Amniotic epithelial cell (primary cell): ENCODE measurements at regions not wholly inside any gene's neighbourhood (a gene's known extent, or its start where the extent isn't known, plus 50 kb on each side); places are given as distances from the start of the nearest gene placed in this dataset.
"Not testable (repeated sequence)": the region's sequence is repeated elsewhere in the genome, so short reads cannot be mapped to it uniquely, and the experiment has no call there.

Experiments used
- DNase-seq: peaks from one replicate; pipeline ENCODE4 v3.0.0-alpha.2; 2010; ENCODE audit warnings: low read depth

DNA sequence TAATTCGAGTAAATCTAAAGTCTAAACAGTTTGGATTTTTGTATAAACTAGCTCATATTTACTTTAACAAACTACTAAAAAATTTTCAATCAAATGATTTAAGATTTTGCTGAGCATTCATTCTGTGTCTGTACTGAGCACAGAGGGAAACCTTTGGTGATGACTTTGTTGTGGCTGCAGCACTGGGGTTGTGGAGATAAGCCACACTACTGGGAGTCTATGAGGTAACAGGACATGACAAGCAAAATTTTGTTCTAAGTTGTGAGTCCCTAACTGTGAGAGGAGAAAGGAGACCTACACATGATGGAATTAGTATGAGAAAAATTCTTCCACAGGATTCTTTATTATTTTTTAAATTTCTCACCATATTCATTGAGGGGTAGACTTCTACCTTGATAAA, 933.7 kb upstream of the LRATD1 start:
- no peak for DNase-seq

DNA sequence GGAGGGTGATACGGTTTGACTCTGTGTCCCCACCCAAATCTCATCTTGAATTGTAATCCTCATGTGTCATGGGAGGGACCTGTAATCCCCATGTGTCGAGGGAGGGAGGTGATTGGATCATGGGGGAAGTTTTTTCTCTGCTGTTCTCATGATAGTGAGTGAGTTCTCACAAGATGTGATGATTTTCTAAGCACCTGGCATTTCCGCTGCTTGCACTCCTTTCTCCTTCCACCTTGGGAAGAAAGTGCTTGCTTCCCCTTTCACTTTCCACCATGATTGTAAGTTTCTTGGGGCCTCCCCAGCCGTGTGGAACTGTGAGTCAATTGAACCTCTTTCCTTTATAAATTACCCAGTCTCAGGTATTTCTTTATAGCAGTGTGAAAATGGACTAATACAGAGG, 932.6 kb upstream of the LRATD1 start:
- DNase-seq: not testable (repeated sequence)

DNA sequence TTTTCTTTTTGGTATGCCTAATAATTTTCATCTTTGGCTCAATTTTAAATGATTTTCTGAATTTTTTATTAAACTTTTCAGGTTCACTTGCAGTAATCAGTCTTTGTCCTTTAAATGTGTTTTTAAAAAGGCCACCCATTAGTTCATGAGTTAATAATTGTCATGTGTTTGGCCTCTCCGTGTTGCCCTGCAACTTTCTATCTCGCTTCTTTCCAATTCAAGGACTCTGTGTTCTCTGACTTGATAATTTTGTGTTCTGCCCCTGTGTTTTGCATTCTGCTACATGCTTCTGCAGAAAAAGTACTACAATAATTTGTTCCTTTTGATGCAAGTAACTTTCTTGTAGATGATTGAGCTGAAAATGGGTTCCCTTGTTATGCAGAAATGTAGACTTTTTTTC, 921.4 kb upstream of the LRATD1 start:
- no peak for DNase-seq

DNA sequence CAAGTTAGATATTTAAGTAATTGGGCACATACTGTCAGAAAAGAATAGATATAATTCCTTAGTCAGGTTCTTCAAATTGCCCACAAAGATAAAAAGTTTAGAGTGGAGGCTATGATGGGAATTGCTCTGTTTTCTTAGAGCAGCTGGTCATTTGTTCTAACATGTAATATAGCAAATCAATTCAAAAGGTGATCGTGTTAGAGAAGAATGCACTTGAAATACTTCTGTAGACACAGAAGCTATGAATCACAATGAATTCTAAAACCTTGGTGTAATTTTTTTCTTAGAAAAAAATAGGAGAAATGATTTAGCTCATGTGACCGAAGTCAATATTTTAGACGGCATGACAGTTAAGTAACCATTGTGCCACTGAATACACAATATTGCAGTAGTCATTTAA, 918.1 kb upstream of the LRATD1 start:
- DNase-seq: no peak

DNA sequence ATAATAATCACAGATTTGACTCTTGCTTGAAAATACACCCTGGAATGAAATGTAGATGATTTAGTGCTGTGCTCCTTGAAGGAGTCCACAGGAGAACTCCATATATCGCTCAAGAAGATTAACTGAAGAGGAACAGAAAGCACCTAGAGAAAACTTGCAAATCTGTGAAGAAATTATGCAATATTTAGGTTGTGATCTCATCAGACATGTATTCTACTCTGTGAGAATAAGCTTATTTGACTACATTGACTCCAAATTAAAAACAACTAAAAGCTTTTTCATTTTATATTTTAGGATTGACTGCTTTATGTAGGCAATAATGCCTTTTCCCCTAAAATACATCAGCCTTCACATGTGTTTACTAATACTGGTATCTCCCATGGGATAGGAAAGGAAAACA, 906.6 kb upstream of the LRATD1 start:
- DNase-seq: no peak

DNA sequence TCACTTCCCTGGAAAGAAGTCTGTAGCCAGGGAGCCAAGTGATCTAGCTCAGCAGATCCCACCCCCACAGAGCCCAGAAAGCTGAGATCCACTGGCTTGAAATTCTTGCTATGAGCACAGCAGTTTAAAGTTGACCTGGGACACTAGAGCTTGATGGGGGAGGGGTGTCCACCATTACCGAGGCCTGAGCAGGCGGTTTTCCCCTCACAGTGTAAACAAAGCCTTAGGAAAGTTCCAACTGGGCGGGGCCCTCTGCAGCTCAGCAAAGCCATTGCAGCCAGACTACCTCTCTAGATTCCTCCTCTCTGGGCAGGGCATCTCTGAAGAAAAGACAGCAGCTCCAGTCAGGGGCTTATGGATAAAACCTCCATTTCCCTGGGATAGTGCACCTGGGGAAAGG, 887.2 kb upstream of the LRATD1 start:
- no peak for DNase-seq

DNA sequence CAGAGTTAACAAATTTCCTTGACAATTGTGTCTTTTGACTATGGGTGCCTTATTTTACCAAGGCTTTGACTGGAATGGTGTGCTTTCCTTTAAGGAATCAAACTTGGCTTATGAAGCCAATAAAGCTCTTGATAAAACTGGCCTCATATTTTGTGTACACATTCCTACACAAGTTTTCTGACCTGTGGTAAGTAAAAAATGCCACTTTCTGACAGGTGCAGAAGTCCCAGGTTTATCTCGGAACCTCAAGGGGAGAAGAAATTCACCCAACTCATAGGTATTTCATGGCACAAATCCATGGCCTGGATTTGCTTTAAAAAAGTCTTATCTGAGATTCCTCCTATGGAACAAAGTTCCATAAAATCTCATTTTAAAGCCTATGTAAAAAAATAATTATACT, 880.6 kb upstream of the LRATD1 start:
- DNase-seq: no peak

DNA sequence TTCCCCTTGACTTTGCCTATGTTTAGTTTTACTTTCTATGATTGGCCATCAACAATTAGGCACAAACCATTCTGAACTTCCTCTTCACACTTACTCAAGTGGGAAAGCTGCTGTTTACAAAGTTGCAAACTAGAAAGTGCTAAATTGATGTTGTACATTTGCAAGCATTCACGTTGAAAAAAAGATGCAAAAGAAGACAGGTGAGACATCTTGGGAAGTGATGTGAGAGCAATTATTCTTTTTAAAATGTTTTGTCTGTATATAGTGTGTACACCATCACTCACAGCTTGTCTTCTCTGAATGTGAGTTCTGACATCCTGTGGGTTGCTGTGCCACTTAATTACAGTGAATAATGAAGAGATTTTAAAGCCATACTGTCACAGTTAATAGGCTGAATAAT, 874.1 kb upstream of the LRATD1 start:
- DNase-seq: no peak

DNA sequence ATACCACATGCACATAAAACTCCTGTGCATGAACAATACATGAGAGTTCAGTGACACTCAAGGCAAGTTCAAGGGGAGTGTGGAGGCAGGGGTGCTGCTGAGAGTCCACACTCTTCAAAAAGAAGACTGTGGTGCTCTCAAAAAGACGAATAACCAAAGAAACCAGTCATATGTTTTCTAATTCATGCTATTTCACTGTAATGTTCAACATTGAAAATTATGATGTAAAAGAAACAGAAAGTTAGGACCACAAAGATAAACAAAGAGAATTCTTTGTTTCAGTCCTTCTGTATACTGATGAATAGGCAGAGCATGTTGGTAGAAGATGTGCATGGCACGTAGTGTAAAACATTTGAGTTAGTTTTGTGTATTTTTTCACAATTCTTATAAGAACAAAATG, 864.2 kb upstream of the LRATD1 start:
- no peak for DNase-seq

DNA sequence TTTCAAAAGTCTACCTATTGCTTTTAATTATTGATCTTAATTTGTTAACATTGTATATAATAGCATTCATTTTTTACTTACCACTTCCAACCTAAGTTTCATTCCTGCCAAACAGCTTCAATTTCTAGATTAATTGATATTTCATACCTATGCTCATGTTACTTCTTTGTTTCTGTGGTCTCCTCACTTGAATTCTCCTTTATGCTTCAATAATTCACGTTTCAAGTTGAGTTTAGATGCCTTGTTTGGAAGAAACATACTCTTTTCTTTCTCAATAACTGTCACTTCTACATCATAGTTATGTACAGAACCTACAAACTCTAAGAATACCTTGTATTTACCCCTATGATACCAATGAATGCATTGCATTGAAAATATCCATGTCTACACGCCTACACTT, 862.2 kb upstream of the LRATD1 start:
- DNase-seq: no peak

DNA sequence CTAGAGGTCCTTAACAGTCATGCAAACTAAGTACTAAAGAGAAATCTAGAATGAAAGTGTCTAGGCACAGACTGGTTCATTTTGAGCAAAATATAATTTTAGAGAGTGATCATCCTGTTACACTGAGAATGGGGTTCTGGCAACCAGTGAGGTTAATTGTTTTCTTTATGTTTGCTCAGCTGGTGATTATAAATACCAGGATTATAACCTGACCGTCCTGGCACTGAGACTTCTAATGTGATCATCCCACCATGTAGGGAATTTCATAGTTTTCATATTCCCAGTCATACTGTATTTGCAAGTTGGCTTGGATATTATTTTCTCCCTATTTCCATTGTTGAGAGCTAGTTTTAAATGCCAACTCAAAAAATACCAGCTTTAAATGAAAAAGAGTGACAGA, 852.5 kb upstream of the LRATD1 start:
- DNase-seq: no peak

DNA sequence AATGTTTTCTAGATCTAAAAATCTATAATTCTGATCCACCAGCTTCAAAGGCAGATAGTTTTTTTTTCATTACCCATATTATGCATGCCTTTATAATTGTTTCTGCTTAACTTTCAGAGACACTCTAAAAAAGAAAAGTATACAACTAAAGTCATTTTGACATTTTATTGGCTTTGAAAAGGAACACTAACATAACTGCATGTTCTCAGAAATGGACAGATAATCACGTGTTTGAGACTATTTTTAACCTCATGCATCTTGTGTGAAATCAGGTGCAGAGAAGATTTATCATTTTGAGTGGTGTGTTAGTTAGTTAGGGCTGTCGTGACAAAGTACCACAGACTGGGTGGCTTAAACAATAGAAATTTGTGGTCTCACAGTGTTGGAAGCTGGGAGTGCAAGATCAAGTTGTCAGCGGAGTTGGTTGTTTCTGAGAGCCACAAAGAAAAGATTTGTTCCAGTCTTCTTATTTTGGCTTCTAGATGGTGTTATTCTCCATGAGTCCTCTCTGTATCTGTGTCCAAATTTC, 841.4 kb upstream of the LRATD1 start:
- DNase-seq: no peak

DNA sequence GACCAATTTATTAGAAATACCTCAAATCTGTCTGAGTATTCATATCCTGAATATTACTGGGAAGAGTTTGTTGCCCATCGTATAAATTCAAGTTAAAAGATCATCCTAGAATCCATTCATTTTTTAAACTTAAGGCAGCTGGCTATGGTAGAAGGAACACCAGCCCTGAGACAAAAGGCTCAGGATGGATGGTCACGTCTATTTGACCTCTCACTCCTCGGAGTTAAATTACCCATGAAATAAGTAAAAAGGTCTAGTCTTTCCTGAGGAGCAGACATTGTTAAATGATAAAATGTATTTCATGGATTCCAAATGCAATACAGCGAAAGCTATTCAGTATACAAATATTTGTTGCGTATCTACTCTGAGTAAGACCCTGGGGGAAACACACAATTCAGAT, 826.0 kb upstream of the LRATD1 start:
- no peak for DNase-seq

DNA sequence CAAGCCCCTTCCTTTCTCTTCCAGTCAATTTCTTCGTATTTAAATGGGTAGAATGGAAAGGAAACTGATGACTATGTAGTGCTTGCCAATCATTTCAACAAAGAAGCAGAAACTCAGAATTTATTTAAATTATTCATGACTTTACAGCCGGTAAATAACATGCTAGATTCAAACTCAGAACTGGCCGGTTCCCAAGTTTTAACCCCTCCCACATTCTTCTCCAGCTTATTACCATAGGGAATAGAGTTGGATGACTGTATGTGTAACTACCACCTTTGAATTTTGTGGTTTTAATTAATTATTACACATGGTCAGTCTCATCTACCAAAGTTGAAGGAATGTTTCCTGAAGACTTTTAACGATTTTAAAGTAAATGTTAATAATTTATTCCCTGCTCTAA, 819.3 kb upstream of the LRATD1 start:
- DNase-seq: no peak

DNA sequence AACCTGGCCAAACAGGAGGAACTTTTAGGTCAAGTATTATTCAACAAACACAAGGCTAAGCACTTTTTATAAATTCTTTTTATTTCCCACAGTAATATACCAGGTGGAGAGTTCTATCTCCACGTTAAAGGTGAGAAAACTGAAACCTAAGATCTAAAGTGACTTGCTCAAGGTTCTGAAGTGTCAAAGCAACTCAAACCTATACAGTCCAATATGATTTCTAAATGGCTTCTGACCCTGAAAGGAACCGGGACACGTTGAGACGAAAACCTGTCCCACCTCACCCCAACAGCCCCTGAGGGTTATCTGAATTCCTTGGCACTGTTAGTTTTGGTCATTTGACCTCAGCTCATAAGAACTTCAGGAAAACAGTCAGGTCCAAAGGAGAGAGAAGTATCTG, 814.5 kb upstream of the LRATD1 start:
- DNase-seq: no peak

DNA sequence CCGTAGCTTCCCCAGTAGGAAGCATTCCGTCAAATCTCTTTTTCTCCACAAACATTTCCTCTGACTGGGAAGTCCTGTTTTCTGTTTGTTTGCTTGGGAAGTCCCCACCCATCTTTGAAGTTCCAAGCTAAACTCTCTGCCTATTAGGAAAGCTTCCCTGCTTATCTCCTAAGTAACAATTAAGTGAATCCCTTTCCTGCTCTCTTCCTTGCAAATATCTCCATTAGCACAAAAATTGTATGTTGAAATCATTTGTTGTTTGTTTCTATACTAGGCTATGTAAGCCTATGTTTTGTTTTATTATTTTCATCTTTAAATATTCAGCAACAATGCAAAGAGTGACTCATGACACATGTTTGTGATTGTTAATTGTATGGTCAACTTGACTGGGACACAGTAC, 812.6 kb upstream of the LRATD1 start:
- peak; percentile 5 for DNase-seq

DNA sequence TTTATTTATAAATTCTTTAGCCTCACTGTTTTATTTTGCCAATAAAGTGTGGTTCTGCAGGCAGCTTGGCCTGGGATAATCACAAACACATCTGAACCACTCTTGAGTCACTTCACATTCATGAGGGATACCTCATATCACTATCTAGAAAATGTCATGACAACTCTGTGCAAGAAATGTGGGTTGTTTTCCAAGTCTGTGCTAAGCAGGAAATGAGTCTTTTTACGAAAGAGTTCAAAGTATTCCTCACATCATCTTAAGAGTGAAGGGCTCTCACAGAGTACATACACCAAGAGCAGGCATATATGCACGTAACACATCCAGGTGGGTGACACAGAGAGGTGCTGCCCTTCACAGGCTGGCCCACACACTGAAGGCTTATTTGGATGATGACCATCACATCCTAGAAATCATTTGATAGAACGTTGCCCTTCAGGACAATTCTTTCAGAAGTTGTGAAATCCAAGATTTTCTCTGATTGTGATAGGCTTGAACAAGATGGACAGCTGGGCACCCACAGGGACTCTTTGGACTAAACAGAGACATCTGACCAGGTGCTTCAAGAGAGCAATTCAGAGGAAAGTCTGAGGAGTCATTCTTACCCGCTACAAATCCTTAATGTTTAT, 811.1 kb upstream of the LRATD1 start:
- DNase-seq: peak; percentile 77

DNA sequence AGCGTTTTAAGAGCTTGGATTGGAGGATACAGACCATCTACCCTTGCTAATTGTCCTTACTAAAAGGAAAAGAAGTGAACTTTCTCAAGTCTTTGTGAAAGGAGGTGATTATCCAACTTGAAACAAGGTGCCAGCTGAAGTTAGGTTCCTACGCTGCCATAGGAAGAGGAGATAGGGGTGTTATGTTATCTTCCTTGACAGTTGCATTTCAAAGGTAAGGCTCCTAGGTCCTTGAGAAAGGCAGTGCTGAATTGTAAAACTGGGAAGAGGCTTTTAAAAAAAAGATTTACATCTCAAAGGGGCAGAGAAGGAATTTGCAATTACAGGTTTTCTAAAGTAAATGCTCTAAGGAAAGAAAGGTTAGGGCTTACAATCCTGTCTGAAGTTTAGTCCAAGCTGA, 810.2 kb upstream of the LRATD1 start:
- DNase-seq: no peak

DNA sequence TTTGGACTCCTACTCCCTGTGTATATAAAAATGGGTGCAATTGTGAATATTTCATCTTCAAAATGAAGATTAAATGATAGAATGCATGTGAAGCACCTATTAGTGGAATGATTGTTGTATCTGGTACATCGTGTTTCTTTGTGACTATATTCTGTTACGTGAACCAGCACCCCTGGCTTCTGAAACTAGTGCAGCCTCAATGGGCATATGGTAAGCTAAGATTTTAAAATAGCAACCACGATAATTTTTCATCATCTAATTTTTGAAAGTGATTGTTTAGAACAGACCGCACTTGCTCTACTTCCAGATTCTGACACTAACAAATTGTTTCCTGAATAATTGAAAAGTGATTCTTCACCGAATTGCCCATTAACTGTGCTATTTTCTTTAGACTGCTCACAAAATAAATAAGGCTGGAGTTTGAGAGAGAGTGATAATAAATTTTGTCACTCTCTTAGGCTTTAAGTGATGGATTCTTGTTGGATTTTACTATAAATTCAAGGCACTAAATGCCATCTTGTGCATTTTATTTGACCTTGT, 806.1 kb upstream of the LRATD1 start:
- no peak for DNase-seq

DNA sequence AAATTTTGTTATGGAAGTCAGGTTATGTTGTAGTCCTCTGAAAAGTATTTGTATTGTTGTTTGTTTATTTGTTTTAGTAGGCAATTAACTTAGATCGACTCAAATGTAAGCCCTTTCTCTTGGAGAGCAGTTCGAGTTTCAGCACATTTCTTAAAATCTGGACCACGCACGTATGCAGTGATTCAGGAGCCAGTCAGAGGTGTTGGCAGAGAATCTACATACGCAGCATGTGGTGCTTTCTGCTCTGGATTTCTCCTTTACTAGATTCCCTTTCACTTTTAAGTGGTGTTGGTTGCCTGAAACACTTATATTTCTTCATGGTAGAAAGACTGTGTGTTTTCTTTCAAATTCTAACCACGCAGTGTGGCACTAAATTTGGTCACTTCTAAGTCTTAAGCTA, 773.9 kb upstream of the LRATD1 start:
- no peak for DNase-seq

DNA sequence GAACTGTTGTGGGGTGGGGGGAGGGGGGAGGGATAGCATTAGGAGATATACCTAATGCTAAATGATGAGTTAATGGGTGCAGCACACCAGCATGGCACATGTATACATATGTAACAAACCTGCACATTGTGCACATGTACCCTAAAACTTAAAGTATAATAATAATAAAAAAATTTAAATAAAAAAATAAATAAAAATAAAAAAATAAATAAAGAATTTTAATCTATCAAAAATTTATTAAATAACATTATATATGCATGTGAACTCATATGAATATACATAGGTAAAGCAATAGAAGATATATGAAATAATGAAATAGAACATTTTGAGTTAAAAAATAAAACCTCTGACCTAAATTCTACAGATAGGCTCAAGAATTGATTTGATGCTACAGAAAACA, 764.2 kb upstream of the LRATD1 start:
- not testable (repeated sequence) for DNase-seq

DNA sequence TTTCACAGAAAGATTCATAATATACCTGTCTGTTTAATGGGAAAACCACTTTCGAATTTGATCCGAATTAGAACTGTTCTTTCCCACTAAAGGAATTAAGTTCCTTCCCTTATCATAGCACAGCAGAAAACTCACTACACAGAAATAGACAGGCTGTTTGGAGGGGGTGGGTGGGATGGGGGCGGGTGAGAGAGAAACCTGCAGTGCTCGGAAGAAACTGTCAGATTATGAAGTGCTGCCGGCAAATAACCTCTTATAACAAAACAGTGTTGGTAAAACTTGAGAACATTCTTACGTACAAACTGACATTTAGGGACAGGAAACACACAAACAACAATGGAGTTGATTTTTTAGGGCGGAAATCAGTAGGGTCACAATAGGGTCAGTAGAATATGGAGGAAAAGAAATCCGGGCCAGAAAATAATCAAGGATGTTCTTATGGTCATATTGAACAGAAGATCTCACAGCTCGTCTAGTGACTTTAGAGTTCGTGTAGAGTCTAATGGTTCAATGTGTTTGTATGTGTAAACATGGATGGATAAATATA, 756.0 kb upstream of the LRATD1 start:
- no peak for DNase-seq

DNA sequence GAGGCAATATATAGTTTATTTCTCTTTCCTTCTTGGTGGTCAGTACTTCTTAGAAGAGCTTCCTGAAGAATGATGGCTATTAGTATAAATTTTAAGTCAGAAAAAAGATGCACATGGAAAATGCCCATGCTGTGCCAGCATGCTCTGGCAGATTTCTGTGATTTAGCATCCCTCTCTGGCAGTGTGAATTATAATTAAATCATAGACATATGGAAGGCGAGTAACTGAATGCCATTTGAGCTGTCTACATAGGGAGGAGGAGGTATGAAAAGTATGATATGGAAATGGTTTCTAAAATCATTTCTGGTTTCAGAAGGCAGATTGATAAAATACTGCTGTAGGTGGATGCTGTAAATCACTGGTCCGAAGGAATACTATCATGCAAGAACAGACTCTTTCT, 754.9 kb upstream of the LRATD1 start:
- no peak for DNase-seq
